Neural crest cell (in vitro differentiated cells): ENCODE measurements at regions not wholly inside any gene's neighbourhood (a gene's known extent, or its start where the extent isn't known, plus 50 kb on each side); places are given as distances from the start of the nearest gene placed in this dataset.
"Not testable (repeated sequence)": the region's sequence is repeated elsewhere in the genome, so short reads cannot be mapped to it uniquely, and the experiment has no call there.

Experiments used
- DNase-seq: peaks from one replicate; pipeline ENCODE4 v3.0.0; 2021; ENCODE audit warnings: low read depth, mixed read lengths, low spot score
- H3K27ac Mint-ChIP-seq: one replicate; pipeline ENCODE4 v1.8.0; 2021; ENCODE audit warnings: mild to moderate bottlenecking, mixed read lengths; ENCODE audit not compliant: unreplicated experiment
- H3K27me3 Mint-ChIP-seq: 2 replicates; pipeline ENCODE4 v1.8.0; 2021; ENCODE audit warnings: low read depth, mild to moderate bottlenecking, mixed read lengths
- H3K36me3 Mint-ChIP-seq: 2 replicates; pipeline ENCODE4 v1.8.0; 2021; ENCODE audit warnings: low read depth, mild to moderate bottlenecking, mixed read lengths
- H3K4me1 Mint-ChIP-seq: 2 replicates; pipeline ENCODE4 v1.8.0; 2021; ENCODE audit warnings: mixed read lengths
- H3K4me3 Mint-ChIP-seq: one replicate; pipeline ENCODE4 v1.8.0; 2021; ENCODE audit warnings: mild to moderate bottlenecking, mixed read lengths
- H3K9me3 Mint-ChIP-seq: 2 replicates; pipeline ENCODE4 v1.8.0; 2021; ENCODE audit warnings: mixed read lengths
- TF ChIP-seq, protein P1 (sequence below): fragments of 200-600 bp; sonication (generic); conservative IDR thresholded peaks from 2 replicates; pipeline ENCODE4 v1.5.0; 2021; ENCODE audit warnings: antibody characterized with exemption, mild to moderate bottlenecking

DNA sequence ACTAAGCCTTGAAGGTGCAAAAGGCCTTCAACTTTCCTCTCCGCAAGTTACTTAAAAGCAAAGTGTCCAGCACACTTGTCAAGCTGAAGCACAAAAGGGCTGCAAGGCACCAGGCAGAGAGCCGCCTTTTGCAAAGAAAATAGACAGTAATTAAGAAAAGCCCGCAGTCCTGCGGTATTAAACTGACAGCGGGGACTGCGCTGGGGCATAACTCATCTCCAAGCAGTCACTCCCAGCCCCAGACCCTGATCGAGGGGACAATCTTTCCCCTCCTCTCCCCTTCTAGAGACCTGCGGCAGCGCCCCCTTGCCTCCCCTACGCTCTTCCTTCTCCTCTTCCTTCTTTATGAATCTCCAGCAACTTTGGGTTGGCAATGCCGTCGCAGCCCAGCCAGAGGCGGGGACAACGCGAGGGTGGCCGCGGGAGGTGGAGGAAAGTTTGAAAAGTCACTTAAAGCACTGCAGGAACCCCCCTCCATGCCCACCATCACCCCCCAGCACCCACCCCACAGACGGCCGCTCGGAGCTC, 200.9 kb upstream of the CAND1 start:
- Mint-ChIP-seq H3K27me3 (peaks cover 15% of the 10 kb centered on the region), H3K27ac (peak overlapping the region; percentile 13)
- peak; percentile 27 for DNase-seq

DNA sequence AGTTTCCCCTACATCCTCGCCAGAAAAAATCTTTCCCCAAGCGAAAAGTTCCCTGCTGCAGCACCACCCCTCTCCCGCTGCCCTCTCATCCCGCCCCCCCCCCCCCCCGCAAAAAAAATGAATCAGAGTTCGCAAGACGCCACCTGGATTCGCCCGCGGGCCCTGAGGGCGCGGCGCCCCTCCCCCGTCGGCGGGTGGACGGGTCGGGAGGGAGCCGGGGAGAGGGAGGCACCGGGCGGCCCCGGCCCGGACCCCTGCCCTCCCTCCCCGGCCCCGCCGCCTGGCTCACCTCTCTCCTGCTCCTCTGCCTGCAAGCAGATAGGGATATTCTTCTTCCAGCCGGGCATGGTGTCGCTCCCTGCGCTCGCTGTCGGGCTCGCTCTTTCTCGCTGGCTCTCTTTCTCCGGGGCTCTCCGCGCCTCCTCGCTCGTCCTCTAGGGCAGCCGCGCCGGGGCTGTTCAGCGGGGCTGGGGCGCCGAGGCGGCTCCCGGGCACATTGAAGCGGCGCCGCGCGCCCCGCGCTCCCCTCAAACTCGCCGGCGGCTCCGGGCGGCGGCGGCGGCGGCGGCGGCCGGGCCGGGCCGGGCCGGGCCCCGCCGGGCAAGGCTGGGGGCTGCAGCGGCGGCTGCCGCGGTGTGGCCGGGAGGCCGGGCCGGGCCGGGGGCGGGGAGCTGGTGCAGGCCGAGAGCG, 200.3 kb upstream of the CAND1 start:
- DNase-seq, result peak; percentile 48
- Mint-ChIP-seq H3K9me3 (no peaks in the 10 kb centered on the region), H3K4me1 (peaks cover 31% of the 10 kb centered on the region), H3K27me3 (peaks cover 15% of the 10 kb centered on the region), H3K27ac (peak overlapping the region; percentile 97), H3K36me3 (no peaks in the 10 kb centered on the region), H3K4me3 (peak overlapping the region; percentile 96)
- TF ChIP-seq, protein P1, sequence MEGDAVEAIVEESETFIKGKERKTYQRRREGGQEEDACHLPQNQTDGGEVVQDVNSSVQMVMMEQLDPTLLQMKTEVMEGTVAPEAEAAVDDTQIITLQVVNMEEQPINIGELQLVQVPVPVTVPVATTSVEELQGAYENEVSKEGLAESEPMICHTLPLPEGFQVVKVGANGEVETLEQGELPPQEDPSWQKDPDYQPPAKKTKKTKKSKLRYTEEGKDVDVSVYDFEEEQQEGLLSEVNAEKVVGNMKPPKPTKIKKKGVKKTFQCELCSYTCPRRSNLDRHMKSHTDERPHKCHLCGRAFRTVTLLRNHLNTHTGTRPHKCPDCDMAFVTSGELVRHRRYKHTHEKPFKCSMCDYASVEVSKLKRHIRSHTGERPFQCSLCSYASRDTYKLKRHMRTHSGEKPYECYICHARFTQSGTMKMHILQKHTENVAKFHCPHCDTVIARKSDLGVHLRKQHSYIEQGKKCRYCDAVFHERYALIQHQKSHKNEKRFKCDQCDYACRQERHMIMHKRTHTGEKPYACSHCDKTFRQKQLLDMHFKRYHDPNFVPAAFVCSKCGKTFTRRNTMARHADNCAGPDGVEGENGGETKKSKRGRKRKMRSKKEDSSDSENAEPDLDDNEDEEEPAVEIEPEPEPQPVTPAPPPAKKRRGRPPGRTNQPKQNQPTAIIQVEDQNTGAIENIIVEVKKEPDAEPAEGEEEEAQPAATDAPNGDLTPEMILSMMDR, result no peak

More for the DNA sequence above, 200.9 kb upstream of the CAND1 start:
- Mint-ChIP-seq H3K4me3 (peak overlapping the region; percentile 96), H3K9me3 (no peaks in the 10 kb centered on the region), H3K36me3 (no peaks in the 10 kb centered on the region), H3K4me1 (peaks cover 30% of the 10 kb centered on the region)
- TF ChIP-seq, protein P1, result no peak

DNA sequence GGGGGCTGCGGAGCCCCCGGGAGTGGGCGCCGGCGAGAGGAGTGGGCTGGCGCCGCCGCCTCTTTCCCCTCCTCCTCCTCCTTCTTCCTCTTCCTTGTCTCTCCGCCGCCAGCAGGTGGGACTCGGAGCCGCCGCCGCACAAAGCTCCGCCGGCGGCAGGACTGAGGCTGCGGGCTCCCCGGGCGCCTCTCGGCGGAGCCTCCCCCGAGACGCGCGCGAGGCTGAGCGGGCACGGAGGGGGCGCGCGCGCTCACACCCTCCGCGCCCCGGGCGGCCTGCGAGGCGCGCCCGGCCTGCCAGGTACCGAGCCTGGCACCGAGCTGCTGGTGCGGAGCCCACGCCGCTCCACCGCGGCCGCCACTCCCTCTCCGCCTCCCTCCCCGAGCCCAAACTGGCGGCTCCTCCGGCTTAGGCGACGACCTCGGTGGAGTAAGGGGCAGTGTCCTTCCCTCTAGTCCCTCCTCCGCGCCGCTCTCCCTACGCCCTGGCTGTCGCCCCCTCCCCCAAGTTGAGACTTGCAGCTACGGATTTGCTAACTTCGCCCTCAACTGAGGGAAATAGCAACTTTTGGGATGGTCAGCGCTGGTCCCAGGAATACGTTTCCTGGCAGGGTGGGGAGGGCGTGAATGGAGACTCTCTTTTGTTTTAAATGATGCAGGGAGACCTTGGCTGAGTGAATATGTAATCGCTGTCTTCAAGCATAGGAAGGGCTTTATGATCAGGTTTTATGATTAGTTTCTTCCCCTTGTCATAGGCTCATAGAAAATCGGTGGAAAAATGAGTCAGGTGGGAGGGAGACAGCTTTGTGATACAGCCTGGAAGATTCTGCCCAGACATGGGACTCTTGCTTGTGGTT, 199.5 kb upstream of the CAND1 start:
- TF ChIP-seq, protein P1, result peak; percentile 32
- Mint-ChIP-seq H3K27me3 (peaks cover 15% of the 10 kb centered on the region), H3K4me1 (peaks cover 31% of the 10 kb centered on the region), H3K36me3 (no peaks in the 10 kb centered on the region), H3K27ac (peak overlapping the region; percentile 89), H3K9me3 (no peaks in the 10 kb centered on the region), H3K4me3 (peak overlapping the region; percentile 90)
- peak; percentile 57 for DNase-seq

DNA sequence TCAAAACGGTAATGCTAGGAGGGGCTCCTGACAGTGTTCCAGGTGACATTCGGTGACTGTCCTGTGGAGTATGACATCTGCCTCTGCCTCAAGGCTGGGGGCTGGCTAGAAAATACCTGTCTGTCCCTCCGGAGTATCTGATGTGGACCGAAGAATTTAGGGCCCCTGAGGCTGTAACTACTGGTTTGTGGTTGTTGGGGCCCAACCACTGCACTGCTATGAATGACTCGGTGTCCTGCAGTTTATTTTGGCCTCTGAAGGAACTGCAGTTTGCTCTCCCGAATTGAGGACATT, 198.9 kb upstream of the CAND1 start:
- H3K27me3 Mint-ChIP-seq, result peaks cover 15% of the 10 kb centered on the region
- TF ChIP-seq, protein P1, result no peak
- H3K9me3 Mint-ChIP-seq, result no peaks in the 10 kb centered on the region
- H3K27ac Mint-ChIP-seq, result no peak overlapping the region
- peaks cover 31% of the 10 kb centered on the region for H3K4me1 Mint-ChIP-seq
- no peaks in the 10 kb centered on the region for H3K36me3 Mint-ChIP-seq
- peak overlapping the region; percentile 90 for H3K4me3 Mint-ChIP-seq
- DNase-seq, result no peak

DNA sequence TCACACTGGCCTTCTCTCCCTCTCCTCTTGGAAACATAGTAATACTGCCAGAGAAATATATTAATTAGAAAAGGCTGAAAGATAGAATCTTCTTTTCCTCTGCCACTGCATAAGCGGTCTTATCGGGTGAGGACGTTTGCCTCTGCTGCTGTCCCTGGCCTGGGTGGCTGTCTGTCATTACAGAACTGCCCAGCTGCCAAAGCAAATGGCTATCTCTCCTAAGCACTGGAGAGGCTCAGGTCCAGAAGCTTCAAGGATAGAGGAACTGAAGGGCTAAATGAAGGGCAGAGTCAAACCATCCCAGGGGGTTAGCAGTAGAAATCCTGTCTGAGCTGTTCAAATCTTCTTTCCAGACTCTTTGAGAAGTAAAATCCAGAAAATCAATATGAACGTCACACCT, 198.6 kb upstream of the CAND1 start:
- peaks cover 19% of the 10 kb centered on the region for H3K27me3 Mint-ChIP-seq
- no peaks in the 10 kb centered on the region for H3K9me3 Mint-ChIP-seq
- peaks cover 31% of the 10 kb centered on the region for H3K4me1 Mint-ChIP-seq
- no peaks in the 10 kb centered on the region for H3K36me3 Mint-ChIP-seq
- H3K27ac Mint-ChIP-seq, result no peak overlapping the region
- peak overlapping the region; percentile 90 for H3K4me3 Mint-ChIP-seq
- DNase-seq, result no peak
- TF ChIP-seq, protein P1, result no peak

DNA sequence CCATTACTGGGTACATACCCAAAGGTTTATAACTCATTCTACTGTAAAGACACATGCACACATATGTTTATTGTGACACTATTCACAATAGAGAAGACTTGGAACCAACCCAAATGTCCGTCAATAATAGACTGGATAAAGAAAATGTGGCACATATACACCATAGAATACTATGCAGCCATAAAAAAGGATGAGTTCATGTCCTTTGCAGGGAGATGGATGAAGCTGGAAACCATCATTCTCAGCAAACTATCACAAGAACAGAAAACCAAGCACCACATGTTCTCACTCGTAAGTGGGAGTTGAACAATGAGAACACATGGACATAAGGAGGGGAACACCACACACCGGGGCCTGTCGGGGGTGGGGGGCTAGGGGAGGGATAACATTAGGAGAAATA, 196.9 kb upstream of the CAND1 start:
- Mint-ChIP-seq H3K27me3 (peaks cover 22% of the 10 kb centered on the region), H3K4me1 (peaks cover 31% of the 10 kb centered on the region), H3K4me3 (peak overlapping the region; percentile 27)
- H3K9me3 Mint-ChIP-seq, DNase-seq, H3K36me3 Mint-ChIP-seq, H3K27ac Mint-ChIP-seq: not testable (repeated sequence)
